Right atrium auricular region (tissue), 2 donors: ENCODE measurements at regions not wholly inside any gene's neighbourhood (a gene's known extent, or its start where the extent isn't known, plus 50 kb on each side); places are given as distances from the start of the nearest gene placed in this dataset.

Experiments used
- DNase-seq: peaks from one replicate; pipeline ENCODE4 v3.0.0-alpha.2; 2019; ENCODE audit warnings: low spot score
- H3K27ac ChIP-seq, 2 donors: fragments of 200-600 bp; sonication (generic); 1 replicate in 1 of 2; 2 replicates in 1 of 2; pipeline ENCODE4 v1.5.1; 2016 to 2019
- H3K27me3 ChIP-seq, 2 donors: fragments of 200-600 bp; sonication (generic); one replicate each; pipeline versions ENCODE4 v1.5.1 to v1.6.0; 2017 to 2019
- H3K36me3 ChIP-seq: fragments of 200-600 bp; sonication (generic); one replicate; pipeline ENCODE4 v1.5.1; 2016
- H3K4me1 ChIP-seq, 2 donors: fragments of 200-600 bp; sonication (generic); one replicate each; pipeline versions ENCODE4 v1.5.1 to v1.6.0; 2017 to 2019
- H3K4me3 ChIP-seq, 2 donors: fragments of 200-600 bp; sonication (generic); 1 replicate in 1 of 2; 2 replicates in 1 of 2; pipeline ENCODE4 v1.5.1; 2017 to 2019; ENCODE audit warnings: mild to moderate bottlenecking in 1 of 2, moderate library complexity in 1 of 2
- H3K9me3 ChIP-seq, 2 donors: fragments of 200-600 bp; sonication (generic); one replicate each; pipeline ENCODE4 v1.5.1; 2019
- TF ChIP-seq, protein P1 (sequence below), 2 donors: fragments of 200-600 bp; sonication (generic); IDR thresholded peaks; one replicate each; pipeline ENCODE4 v1.5.1; 2019; ENCODE audit warnings: antibody characterized with exemption in 2 of 2

DNA sequence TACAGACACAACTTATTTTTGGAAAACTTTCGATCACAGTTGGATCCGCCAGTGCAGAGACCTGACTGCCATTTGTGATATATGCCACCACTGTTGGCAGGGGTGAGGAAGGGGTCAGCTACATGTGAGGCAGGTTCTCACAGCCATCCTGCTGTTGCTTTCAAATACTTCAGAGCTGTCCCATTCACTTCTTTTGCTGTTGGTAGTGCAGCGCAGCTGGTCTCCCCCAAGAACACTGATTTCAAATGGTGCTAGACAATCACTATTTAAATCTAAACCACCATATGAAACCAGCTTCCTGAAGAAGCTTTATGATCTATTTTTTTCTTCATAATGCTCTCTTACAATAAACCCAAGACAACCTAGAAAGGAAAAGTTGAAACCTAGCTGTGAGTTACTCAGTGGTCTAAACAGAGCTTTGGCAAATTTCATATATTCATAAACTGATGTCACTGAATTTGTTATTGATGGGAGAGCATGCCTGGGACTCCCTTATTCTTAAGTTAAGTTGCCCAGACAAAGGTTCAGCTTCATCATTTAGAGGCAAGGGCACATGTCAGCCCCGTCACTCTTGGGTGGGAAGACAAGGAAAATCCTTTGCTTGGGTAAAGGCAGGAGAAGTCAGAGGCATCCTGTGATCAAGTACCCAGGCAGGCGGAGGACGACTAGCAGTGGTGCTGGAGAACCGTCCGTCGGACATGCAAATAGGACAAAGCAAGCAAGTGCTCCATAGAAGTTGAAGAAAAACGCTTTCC is 143.4 kb upstream of the KLF14 start:
- Histone ChIP-seq H3K4me3 (no peak overlapping the region), H3K27me3 (no peaks in the 10 kb centered on the region), H3K27ac (no peak overlapping the region), H3K4me1 (peaks cover 0 to 41% of the 10 kb centered on the region in 2 donors), H3K36me3 (peaks cover 53% of the 10 kb centered on the region), H3K9me3 (no peaks in the 10 kb centered on the region)
- TF ChIP-seq, protein P1, sequence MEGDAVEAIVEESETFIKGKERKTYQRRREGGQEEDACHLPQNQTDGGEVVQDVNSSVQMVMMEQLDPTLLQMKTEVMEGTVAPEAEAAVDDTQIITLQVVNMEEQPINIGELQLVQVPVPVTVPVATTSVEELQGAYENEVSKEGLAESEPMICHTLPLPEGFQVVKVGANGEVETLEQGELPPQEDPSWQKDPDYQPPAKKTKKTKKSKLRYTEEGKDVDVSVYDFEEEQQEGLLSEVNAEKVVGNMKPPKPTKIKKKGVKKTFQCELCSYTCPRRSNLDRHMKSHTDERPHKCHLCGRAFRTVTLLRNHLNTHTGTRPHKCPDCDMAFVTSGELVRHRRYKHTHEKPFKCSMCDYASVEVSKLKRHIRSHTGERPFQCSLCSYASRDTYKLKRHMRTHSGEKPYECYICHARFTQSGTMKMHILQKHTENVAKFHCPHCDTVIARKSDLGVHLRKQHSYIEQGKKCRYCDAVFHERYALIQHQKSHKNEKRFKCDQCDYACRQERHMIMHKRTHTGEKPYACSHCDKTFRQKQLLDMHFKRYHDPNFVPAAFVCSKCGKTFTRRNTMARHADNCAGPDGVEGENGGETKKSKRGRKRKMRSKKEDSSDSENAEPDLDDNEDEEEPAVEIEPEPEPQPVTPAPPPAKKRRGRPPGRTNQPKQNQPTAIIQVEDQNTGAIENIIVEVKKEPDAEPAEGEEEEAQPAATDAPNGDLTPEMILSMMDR (IDR thresholded peaks at IDR 0.05) = no peak
- DNase-seq = no peak

- H3K9me3 ChIP-seq = no peaks in the 10 kb centered on the region
- TF ChIP-seq, protein P1 (IDR thresholded peaks at IDR 0.05) = no peak
- peaks cover 58% of the 10 kb centered on the region for H3K36me3 ChIP-seq
- no peak for DNase-seq
- no peaks in the 10 kb centered on the region for H3K27me3 ChIP-seq
- H3K4me1 ChIP-seq = peaks cover 0 to 46% of the 10 kb centered on the region in 2 donors
- H3K4me3 ChIP-seq = no peak overlapping the region
- no peak overlapping the region for H3K27ac ChIP-seq
These were observed 143.9 kb upstream of the KLF14 start for GRCh38 chr7:130877991-130878305.

GRCh38 chr7:130878785-130879184 is 144.8 kb upstream of the KLF14 start:
- H3K27me3 ChIP-seq = no peaks in the 10 kb centered on the region
- DNase-seq = no peak
- H3K9me3 ChIP-seq = no peaks in the 10 kb centered on the region
- no peak overlapping the region for H3K4me3 ChIP-seq
- H3K27ac ChIP-seq = peak overlapping the region in 1 of 2 donors; percentile 22
- peaks cover 0 to 46% of the 10 kb centered on the region in 2 donors for H3K4me1 ChIP-seq
- H3K36me3 ChIP-seq = peaks cover 66% of the 10 kb centered on the region
- TF ChIP-seq, protein P1 (IDR thresholded peaks at IDR 0.05) = no peak

GRCh38 chr7:130879191-130879590 is 145.2 kb upstream of the KLF14 start:
- Histone ChIP-seq H3K4me1 (peaks cover 0 to 45% of the 10 kb centered on the region in 2 donors), H3K36me3 (peaks cover 66% of the 10 kb centered on the region), H3K27ac (peak overlapping the region in 1 of 2 donors; percentile 22), H3K27me3 (no peaks in the 10 kb centered on the region), H3K9me3 (no peaks in the 10 kb centered on the region), H3K4me3 (no peak overlapping the region)
- TF ChIP-seq, protein P1 (IDR thresholded peaks at IDR 0.05) = no peak
- no peak for DNase-seq

DNA sequence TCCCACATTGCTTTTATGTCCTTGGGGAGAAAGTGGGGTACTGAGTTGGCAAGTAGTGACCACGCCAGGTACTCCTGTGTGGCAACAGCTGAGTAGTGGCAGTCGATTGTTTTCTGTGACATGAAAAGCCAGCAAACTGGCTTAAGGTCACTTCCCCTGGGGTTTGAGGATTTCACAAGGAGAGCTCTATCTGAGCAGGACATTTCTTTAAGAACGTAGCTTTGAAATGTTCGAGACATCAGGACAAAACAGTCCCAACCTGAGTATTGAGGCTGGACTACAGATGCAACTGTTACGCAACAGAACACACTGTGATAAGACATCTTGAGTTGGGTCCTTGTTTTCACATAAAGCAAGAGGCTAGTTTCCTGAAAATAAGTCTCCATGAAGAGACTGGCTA is 146.7 kb upstream of the KLF14 start:
- H3K4me1 ChIP-seq = peaks cover 0 to 32% of the 10 kb centered on the region in 2 donors
- H3K9me3 ChIP-seq = no peaks in the 10 kb centered on the region
- H3K27ac ChIP-seq = peak overlapping the region; percentile 8 to 19
- DNase-seq = no peak
- H3K4me3 ChIP-seq = no peak overlapping the region
- TF ChIP-seq, protein P1 (IDR thresholded peaks at IDR 0.05) = no peak
- H3K36me3 ChIP-seq = peaks cover 75% of the 10 kb centered on the region
- no peaks in the 10 kb centered on the region for H3K27me3 ChIP-seq
